DND-41 (cell line): ENCODE measurements at regions not wholly inside any gene's neighbourhood (a gene's known extent, or its start where the extent isn't known, plus 50 kb on each side); places are given as distances from the start of the nearest gene placed in this dataset.

Source experiments
- ATAC-seq: fragments of 200-7000 bp; cut with Tn5 transposase; 3 replicates; pipeline ENCODE4 v1.9.1; 2021; ENCODE audit warnings: low read depth; ENCODE audit not compliant: insufficient read depth
- DNase-seq: peaks from one replicate; pipeline ENCODE4 v3.0.0-alpha.2; 2020
- H2AFZ ChIP-seq: 2 replicates; pipeline ENCODE4 v1.6.0; 2012; ENCODE audit warnings: low read depth, low read length
- H3K27ac ChIP-seq: 2 replicates; pipeline ENCODE4 v1.5.1; 2012; ENCODE audit warnings: low read length, inconsistent platforms
- H3K27me3 ChIP-seq: fragments of 200-600 bp; sonication (generic); 2 replicates; pipeline ENCODE4 v1.6.0; 2012; ENCODE audit warnings: low read length, mild to moderate bottlenecking, inconsistent platforms; ENCODE audit not compliant: insufficient read depth, poor library complexity
- H3K36me3 ChIP-seq: 2 replicates; pipeline ENCODE4 v1.5.1; 2012; ENCODE audit warnings: low read length, inconsistent platforms; ENCODE audit not compliant: insufficient read depth
- H3K4me1 ChIP-seq: 2 replicates; pipeline ENCODE4 v1.5.1; 2012; ENCODE audit warnings: mild to moderate bottlenecking, low read length; ENCODE audit not compliant: insufficient read depth
- H3K4me2 ChIP-seq: 2 replicates; pipeline ENCODE4 v1.6.0; 2012; ENCODE audit warnings: mild to moderate bottlenecking, moderate library complexity, low read length, inconsistent platforms; ENCODE audit not compliant: insufficient read depth
- H3K4me3 ChIP-seq, 2 experiments: fragments of 200-600 bp in 1 of 2; shearing (Covaris generic) in 1 of 2; 2 replicates each; pipeline ENCODE4 v1.5.1; 2012 to 2016; ENCODE audit warnings: inconsistent platforms in 2 of 2, low read length in 2 of 2, mild to moderate bottlenecking in 2 of 2, low read depth in 1 of 2, moderate library complexity in 1 of 2
- H3K79me2 ChIP-seq: 2 replicates; pipeline ENCODE4 v1.6.0; 2012; ENCODE audit warnings: low read length, inconsistent platforms; ENCODE audit not compliant: insufficient read depth
- H3K9ac ChIP-seq: 2 replicates; pipeline ENCODE4 v1.6.0; 2012; ENCODE audit warnings: low read depth, mild to moderate bottlenecking, inconsistent platforms, low read length, moderate library complexity
- H3K9me3 ChIP-seq: 2 replicates; pipeline ENCODE4 v1.5.1; 2012; ENCODE audit warnings: low read length, moderate library complexity, mild to moderate bottlenecking, inconsistent platforms; ENCODE audit not compliant: insufficient read depth, severe bottlenecking
- H4K20me1 ChIP-seq: 2 replicates; pipeline ENCODE4 v1.6.0; 2012; ENCODE audit warnings: low read length; ENCODE audit not compliant: insufficient read depth
- EZH2 ChIP-seq: IDR thresholded peaks from 3 replicates; pipeline ENCODE4 v1.6.1; 2012; ENCODE audit warnings: borderline replicate concordance, low read depth, mild to moderate bottlenecking, moderate library complexity, low read length, inconsistent platforms; ENCODE audit not compliant: severe bottlenecking
- TF ChIP-seq, protein P1 (sequence below): IDR thresholded peaks from 2 replicates; pipeline ENCODE4 v1.5.1; 2012; ENCODE audit warnings: borderline replicate concordance, low read length, moderate library complexity, mild to moderate bottlenecking; ENCODE audit not compliant: poor library complexity, severe bottlenecking; ENCODE audit errors: extremely low read depth

DNA sequence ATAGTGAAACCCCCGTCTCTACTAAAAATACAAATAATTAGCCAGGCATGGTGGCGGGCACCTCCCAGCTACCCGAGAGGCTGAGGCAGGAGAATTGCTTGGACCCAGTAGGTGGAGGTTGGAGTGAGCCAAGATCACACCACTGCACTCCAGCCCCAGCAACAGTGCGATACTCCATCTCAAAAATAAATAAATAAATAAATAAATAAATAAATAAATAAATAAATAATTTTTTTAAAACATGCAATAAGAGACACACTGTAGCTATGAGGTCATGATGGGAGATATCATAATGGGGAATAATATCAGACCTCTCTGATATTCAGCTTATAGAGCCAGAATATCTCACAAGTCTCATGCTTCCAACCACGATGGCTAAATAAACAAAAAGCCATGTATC is 82.3 kb downstream of the CD24 start:
- Histone ChIP-seq H3K4me1 (no peaks in the 10 kb centered on the region), H3K9me3 (no peaks in the 10 kb centered on the region), H3K36me3 (no peaks in the 10 kb centered on the region), H3K4me3 (no peak overlapping the region), H3K79me2 (no peaks in the 10 kb centered on the region), H3K9ac (no peak overlapping the region), H4K20me1 (no peaks in the 10 kb centered on the region), H3K27ac (no peak overlapping the region), H2AFZ (no peak overlapping the region), H3K27me3 (no peaks in the 10 kb centered on the region), H3K4me2 (no peak overlapping the region)
- TF ChIP-seq EZH2: no peak
- TF ChIP-seq, protein P1, sequence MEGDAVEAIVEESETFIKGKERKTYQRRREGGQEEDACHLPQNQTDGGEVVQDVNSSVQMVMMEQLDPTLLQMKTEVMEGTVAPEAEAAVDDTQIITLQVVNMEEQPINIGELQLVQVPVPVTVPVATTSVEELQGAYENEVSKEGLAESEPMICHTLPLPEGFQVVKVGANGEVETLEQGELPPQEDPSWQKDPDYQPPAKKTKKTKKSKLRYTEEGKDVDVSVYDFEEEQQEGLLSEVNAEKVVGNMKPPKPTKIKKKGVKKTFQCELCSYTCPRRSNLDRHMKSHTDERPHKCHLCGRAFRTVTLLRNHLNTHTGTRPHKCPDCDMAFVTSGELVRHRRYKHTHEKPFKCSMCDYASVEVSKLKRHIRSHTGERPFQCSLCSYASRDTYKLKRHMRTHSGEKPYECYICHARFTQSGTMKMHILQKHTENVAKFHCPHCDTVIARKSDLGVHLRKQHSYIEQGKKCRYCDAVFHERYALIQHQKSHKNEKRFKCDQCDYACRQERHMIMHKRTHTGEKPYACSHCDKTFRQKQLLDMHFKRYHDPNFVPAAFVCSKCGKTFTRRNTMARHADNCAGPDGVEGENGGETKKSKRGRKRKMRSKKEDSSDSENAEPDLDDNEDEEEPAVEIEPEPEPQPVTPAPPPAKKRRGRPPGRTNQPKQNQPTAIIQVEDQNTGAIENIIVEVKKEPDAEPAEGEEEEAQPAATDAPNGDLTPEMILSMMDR: no peak
- no peak for DNase-seq
- ATAC-seq: no peak

DNA sequence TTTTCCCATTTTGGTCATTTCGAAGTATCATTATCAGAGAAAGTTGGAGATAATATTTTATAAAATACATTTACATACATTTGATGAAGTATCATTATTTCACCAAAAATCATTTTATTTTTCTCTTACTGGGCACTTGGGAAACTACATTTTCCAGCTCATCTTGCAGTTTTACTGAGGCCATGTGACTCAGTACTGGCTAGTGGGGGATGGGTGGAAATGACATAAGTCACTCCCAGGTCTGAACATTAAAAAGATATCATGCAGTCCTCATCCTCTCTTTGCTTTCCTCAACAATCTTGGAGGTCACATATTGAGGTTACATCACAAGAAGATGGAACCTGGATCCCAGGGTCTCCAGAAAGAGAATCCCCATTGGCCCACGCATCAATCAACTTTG is 84.1 kb downstream of the CD24 start:
- H3K27ac ChIP-seq: no peak overlapping the region
- ATAC-seq: no peak
- TF ChIP-seq, protein P1: no peak
- TF ChIP-seq EZH2: no peak
- no peak overlapping the region for H2AFZ ChIP-seq
- H3K4me1 ChIP-seq: no peaks in the 10 kb centered on the region
- no peak for DNase-seq
- no peaks in the 10 kb centered on the region for H4K20me1 ChIP-seq
- H3K9me3 ChIP-seq: no peaks in the 10 kb centered on the region
- H3K79me2 ChIP-seq: no peaks in the 10 kb centered on the region
- no peak overlapping the region for H3K4me2 ChIP-seq
- no peaks in the 10 kb centered on the region for H3K36me3 ChIP-seq
- no peaks in the 10 kb centered on the region for H3K27me3 ChIP-seq
- no peak overlapping the region for H3K9ac ChIP-seq
- no peak overlapping the region for H3K4me3 ChIP-seq

DNA sequence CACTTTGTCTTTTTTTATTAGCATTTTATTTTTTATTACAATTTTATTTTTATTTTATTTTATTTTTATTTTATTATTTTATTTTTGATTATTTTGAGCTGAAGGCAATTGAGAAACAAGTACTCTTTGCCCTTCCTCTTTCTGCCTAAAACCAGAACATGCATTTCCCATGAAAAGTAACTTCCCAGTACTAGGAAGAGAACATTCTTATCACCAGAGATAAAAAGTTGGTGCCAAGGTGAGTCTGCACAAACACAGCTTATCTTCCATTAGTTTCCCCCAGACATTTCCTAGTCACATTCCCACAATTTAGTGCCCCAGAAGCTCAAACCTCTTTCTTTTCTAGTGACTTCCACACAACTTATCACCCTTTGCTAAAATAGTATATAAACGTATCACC is 84.8 kb downstream of the CD24 start:
- Histone ChIP-seq H4K20me1 (no peaks in the 10 kb centered on the region), H3K4me2 (no peak overlapping the region), H3K4me1 (no peaks in the 10 kb centered on the region), H2AFZ (no peak overlapping the region), H3K27me3 (no peaks in the 10 kb centered on the region), H3K9me3 (no peaks in the 10 kb centered on the region), H3K9ac (no peak overlapping the region), H3K36me3 (no peaks in the 10 kb centered on the region), H3K27ac (no peak overlapping the region), H3K79me2 (no peaks in the 10 kb centered on the region), H3K4me3 (no peak overlapping the region)
- TF ChIP-seq, protein P1: no peak
- no peak for TF ChIP-seq EZH2
- ATAC-seq: no peak
- DNase-seq: no peak
